A549 (cell line): ENCODE measurements at regions not wholly inside any gene's neighbourhood (a gene's known extent, or its start where the extent isn't known, plus 50 kb on each side); places are given as distances from the start of the nearest gene placed in this dataset.

ENCODE experiments used
- ATAC-seq, 2 experiments: fragments of 200-7000 bp in 1 of 2; fragments of >200 bp in 1 of 2; cut with Nextera tagmentation in 1 of 2; cut with Tn5 transposase in 1 of 2; 3 replicates each; pipeline versions ENCODE4 v1.8.0 to v1.9.1; 2018 to 2020; ENCODE audit warnings: mild to moderate bottlenecking in 1 of 2, moderate library complexity in 1 of 2
- CTCF ChIA-PET: fragments of 300-600 bp; sonication (Branson Sonifier 250); formaldehyde crosslinking; extraction: SDS; loops from one replicate; lab custom pipeline; 2021; ENCODE audit warnings: antibody characterized with exemption, inconsistent platforms; lab: Yijun Ruan, JAX
- POLR2A ChIA-PET: fragments of 350-600 bp; formaldehyde crosslinking; extraction: SDS; loops from one replicate; lab custom pipeline; 2021; ENCODE audit warnings: antibody characterized with exemption, inconsistent platforms; lab: Yijun Ruan, JAX
- DNase-seq, 2 experiments: peaks; one replicate each; pipeline versions ENCODE4 v3.0.0 to v3.0.0-alpha.2; 2011 to 2016; ENCODE audit warnings: low read depth in 1 of 2, low spot score in 1 of 2
- FAIRE-seq: peaks from 2 replicates; lab custom pipeline; 2011; peaks lifted over from hg19 to GRCh38; lab: Jason Lieb, UNC
- H3K27ac ChIP-seq, 2 experiments: fragments of >200 bp; sonication (Bioruptor Twin); formaldehyde crosslinking; 3 replicates each; pipeline ENCODE4 v1.5.1; 2016 to 2017
- H3K4me1 ChIP-seq: fragments of >200 bp; sonication (Bioruptor Twin); formaldehyde crosslinking; 3 replicates; pipeline ENCODE4 v1.6.1; 2016
- H3K4me2 ChIP-seq: fragments of >200 bp; sonication (Bioruptor Twin); formaldehyde crosslinking; 3 replicates; pipeline ENCODE4 v1.6.1; 2016
- H3K4me3 ChIP-seq: fragments of >200 bp; sonication (Bioruptor Twin); formaldehyde crosslinking; 3 replicates; pipeline ENCODE4 v1.5.1; 2016
- H3K9me3 ChIP-seq: fragments of >200 bp; sonication (Bioruptor Twin); formaldehyde crosslinking; 3 replicates; pipeline ENCODE4 v1.6.1; 2016
- ATOH8 ChIP-seq: fragments of 250-450 bp; sonication (Bioruptor Pico); IDR thresholded peaks from 2 replicates; pipeline ENCODE4 v1.5.0; 2020; ENCODE audit warnings: low read depth, mild to moderate bottlenecking, moderate library complexity
- CBX8 ChIP-seq: fragments of 200-600 bp; sonication (generic); IDR thresholded peaks from 2 replicates; pipeline ENCODE4 v1.6.1; 2016
- CEBPB ChIP-seq, 2 experiments: fragments of >200 bp in 1 of 2; sonication (Bioruptor Twin) in 1 of 2; formaldehyde crosslinking in 1 of 2; IDR thresholded peaks; 2 replicates each; pipeline ENCODE4 v1.6.1; 2012 to 2016
- CHD2 ChIP-seq: fragments of 150-350 bp; IDR thresholded peaks from 2 replicates; pipeline ENCODE4 v1.6.1; 2014; ENCODE audit warnings: low read length; ENCODE audit not compliant: partially characterized antibody
- CTCF ChIP-seq: fragments of >200 bp; sonication (Bioruptor Twin); formaldehyde crosslinking; IDR thresholded peaks from 3 replicates; pipeline ENCODE4 v1.5.1; 2016
- ELK1 ChIP-seq: fragments of 150-350 bp; IDR thresholded peaks from 2 replicates; pipeline ENCODE4 v1.6.1; 2014; ENCODE audit warnings: low read depth, mild to moderate bottlenecking, low read length
- ESRRA ChIP-seq: fragments of 150-350 bp; IDR thresholded peaks from 2 replicates; pipeline ENCODE4 v1.6.1; 2014; ENCODE audit warnings: mild to moderate bottlenecking, low read length, borderline replicate concordance
- FOXS1 ChIP-seq: fragments of 250-450 bp; sonication (Bioruptor Pico); IDR thresholded peaks from 2 replicates; pipeline ENCODE4 v1.5.0; 2020; ENCODE audit warnings: mild to moderate bottlenecking, moderate library complexity
- GATA3 ChIP-seq: IDR thresholded peaks from 2 replicates; pipeline ENCODE4 v1.6.1; 2012; ENCODE audit warnings: borderline replicate concordance
- HES2 ChIP-seq: fragments of >200 bp; sonication (Bioruptor Twin); formaldehyde crosslinking; IDR thresholded peaks from 2 replicates; pipeline ENCODE4 v1.6.1; 2016
- HOXB5 ChIP-seq: fragments of 250-450 bp; sonication (Bioruptor Pico); IDR thresholded peaks from 2 replicates; pipeline ENCODE4 v1.5.0; 2020; ENCODE audit warnings: mild to moderate bottlenecking, moderate library complexity
- JUNB ChIP-seq: fragments of >200 bp; sonication (Bioruptor Twin); formaldehyde crosslinking; IDR thresholded peaks from 2 replicates; pipeline ENCODE4 v1.6.1; 2016
- KDM1A ChIP-seq: fragments of 200-600 bp; sonication (generic); IDR thresholded peaks from 2 replicates; pipeline ENCODE4 v1.6.1; 2016; ENCODE audit warnings: low read depth, mild to moderate bottlenecking
- MAFK ChIP-seq: fragments of 450-650 bp; IDR thresholded peaks from 2 replicates; pipeline ENCODE4 v1.6.1; 2014; ENCODE audit not compliant: partially characterized antibody
- NR3C1 ChIP-seq: fragments of >200 bp; sonication (Bioruptor Twin); formaldehyde crosslinking; IDR thresholded peaks from 3 replicates; pipeline ENCODE4 v1.6.1; 2017
- PBX3 ChIP-seq: IDR thresholded peaks from 2 replicates; pipeline ENCODE4 v1.6.1; 2012
- RAD21 ChIP-seq, 2 experiments: fragments of >200 bp in 1 of 2; sonication (Bioruptor Twin) in 1 of 2; formaldehyde crosslinking in 1 of 2; IDR thresholded peaks in 1 of 2; conservative IDR thresholded peaks in 1 of 2; 2 replicates in 1 of 2; 3 replicates in 1 of 2; pipeline ENCODE4 v1.6.1; 2012 to 2018; ENCODE audit warnings: inconsistent platforms in 1 of 2
- RCOR1 ChIP-seq: fragments of 150-350 bp; IDR thresholded peaks from 2 replicates; pipeline ENCODE4 v1.6.1; 2014; ENCODE audit warnings: antibody characterized with exemption, low read length, low read depth
- RNF2 ChIP-seq: fragments of 200-600 bp; sonication (generic); IDR thresholded peaks from 2 replicates; pipeline ENCODE4 v1.6.1; 2016; ENCODE audit warnings: low read depth, mild to moderate bottlenecking, antibody characterized with exemption, moderate library complexity, borderline replicate concordance
- SMC3 ChIP-seq: fragments of >200 bp; sonication (Bioruptor Twin); formaldehyde crosslinking; IDR thresholded peaks from 3 replicates; pipeline ENCODE4 v1.6.1; 2018; ENCODE audit warnings: inconsistent platforms
- TFCP2L1 ChIP-seq: fragments of 250-450 bp; sonication (Bioruptor Pico); IDR thresholded peaks from 2 replicates; pipeline ENCODE4 v1.5.0; 2021; ENCODE audit warnings: mild to moderate bottlenecking
- TP53 ChIP-seq: fragments of 250-450 bp; sonication (Bioruptor Pico); IDR thresholded peaks from 2 replicates; pipeline ENCODE4 v1.5.0; 2021; ENCODE audit warnings: mild to moderate bottlenecking, moderate library complexity
- ZFP36 ChIP-seq: fragments of 450-650 bp; IDR thresholded peaks from 2 replicates; pipeline ENCODE4 v1.6.1; 2014; ENCODE audit warnings: borderline replicate concordance; ENCODE audit not compliant: partially characterized antibody
- ZSCAN20 ChIP-seq: fragments of 250-450 bp; sonication (Bioruptor Pico); IDR thresholded peaks from 2 replicates; pipeline ENCODE4 v1.8.0; 2022; ENCODE audit warnings: mild to moderate bottlenecking, moderate library complexity
- WGBS: methylation state at CpG from one replicate; pipeline ENCODE4 v1.1.6; 2017; ENCODE audit errors: missing lambda C conversion rate; 5-methylcytosine and 5-hydroxymethylcytosine counted together
- TF ChIP-seq, protein P1 (sequence below): fragments of 250-450 bp; sonication (Bioruptor Pico); IDR thresholded peaks from 2 replicates; pipeline ENCODE4 v1.5.0; 2021; ENCODE audit warnings: mild to moderate bottlenecking, moderate library complexity, borderline replicate concordance
- TF ChIP-seq, protein P2 (sequence below): IDR thresholded peaks from 2 replicates; pipeline ENCODE4 v1.6.1; 2012; ENCODE audit warnings: low read depth, borderline replicate concordance

DNA sequence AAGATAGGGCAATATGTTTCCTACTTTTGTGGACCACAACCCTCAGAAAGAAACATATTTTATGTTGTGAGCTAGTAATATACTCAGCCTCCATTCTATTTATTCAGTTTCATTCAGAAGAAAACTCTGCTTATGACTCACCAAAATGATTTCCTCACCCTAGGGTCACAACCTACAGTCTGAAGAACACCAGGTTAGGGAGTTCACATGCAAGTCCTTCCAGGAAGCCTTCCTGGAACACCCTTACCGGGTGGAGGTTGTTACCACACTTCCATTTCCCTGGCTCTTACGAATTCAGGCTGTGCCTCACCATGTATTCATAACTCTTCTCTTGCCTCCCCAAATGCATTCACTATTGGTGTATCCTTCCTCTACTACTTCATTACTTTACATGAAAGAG is 228.0 kb upstream of the ADAMTS9 start:
- ChIA-PET POLR2A (no interaction called here), CTCF (no interaction called here)
- Histone ChIP-seq H3K4me1 (no peaks in the 10 kb centered on the region), H3K9me3 (no peaks in the 10 kb centered on the region), H3K27ac (no peak overlapping the region), H3K4me2 (no peak overlapping the region), H3K4me3 (no peak overlapping the region)
- FAIRE-seq, result no peak
- no peak for ATAC-seq
- no peak for TF ChIP-seq ATOH8
- TF ChIP-seq, protein P1, sequence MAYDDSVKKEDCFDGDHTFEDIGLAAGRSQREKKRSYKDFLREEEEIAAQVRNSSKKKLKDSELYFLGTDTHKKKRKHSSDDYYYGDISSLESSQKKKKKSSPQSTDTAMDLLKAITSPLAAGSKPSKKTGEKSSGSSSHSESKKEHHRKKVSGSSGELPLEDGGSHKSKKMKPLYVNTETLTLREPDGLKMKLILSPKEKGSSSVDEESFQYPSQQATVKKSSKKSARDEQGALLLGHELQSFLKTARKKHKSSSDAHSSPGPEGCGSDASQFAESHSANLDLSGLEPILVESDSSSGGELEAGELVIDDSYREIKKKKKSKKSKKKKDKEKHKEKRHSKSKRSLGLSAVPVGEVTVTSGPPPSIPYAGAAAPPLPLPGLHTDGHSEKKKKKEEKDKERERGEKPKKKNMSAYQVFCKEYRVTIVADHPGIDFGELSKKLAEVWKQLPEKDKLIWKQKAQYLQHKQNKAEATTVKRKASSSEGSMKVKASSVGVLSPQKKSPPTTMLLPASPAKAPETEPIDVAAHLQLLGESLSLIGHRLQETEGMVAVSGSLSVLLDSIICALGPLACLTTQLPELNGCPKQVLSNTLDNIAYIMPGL, result no peak
- no peak for TF ChIP-seq PBX3
- TF ChIP-seq RAD21 (conservative IDR thresholded peaks at IDR 0.05 in 1 of 2, IDR thresholded peaks at IDR 0.05 in 1 of 2), result no peak
- no peak for TF ChIP-seq NR3C1
- TF ChIP-seq HOXB5 (CRISPR knock-in tag), result no peak
- TF ChIP-seq CEBPB (IDR thresholded peaks at IDR 0.05), result no peak
- no peak for TF ChIP-seq JUNB
- no peak for TF ChIP-seq ESRRA
- TF ChIP-seq RCOR1, result no peak
- TF ChIP-seq SMC3, result no peak
- no peak for TF ChIP-seq CTCF
- TF ChIP-seq ZFP36, result no peak
- TF ChIP-seq ELK1, result no peak
- TF ChIP-seq ZSCAN20 (CRISPR knock-in tag), result no peak
- no peak for DNase-seq
- 0% methylated on average over 2 of the region's 2 CpGs for WGBS

GRCh38 chr3:64913515-64913914 is 225.7 kb upstream of the ADAMTS9 start:
- DNase-seq (no peak), ATAC-seq (no peak), FAIRE-seq (no peak)
- CTCF ChIA-PET, result no interaction called here
- no peak overlapping the region for H3K4me2 ChIP-seq
- WGBS, result 9% methylated on average over 4 of the region's 4 CpGs
- no peaks in the 10 kb centered on the region for H3K4me1 ChIP-seq
- POLR2A ChIA-PET, result no interaction called here
- H3K4me3 ChIP-seq, result no peak overlapping the region
- no peaks in the 10 kb centered on the region for H3K9me3 ChIP-seq
- H3K27ac ChIP-seq, result no peak overlapping the region
- TF ChIP-seq ATOH8 (no peak), KDM1A (no peak), CHD2 (no peak), MAFK (no peak), TFCP2L1 (CRISPR knock-in tag) (no peak), GATA3 (no peak), RNF2 (no peak), CBX8 (no peak), HES2 (no peak), FOXS1 (CRISPR knock-in tag) (no peak), TP53 (CRISPR knock-in tag) (no peak)
- TF ChIP-seq, protein P2, sequence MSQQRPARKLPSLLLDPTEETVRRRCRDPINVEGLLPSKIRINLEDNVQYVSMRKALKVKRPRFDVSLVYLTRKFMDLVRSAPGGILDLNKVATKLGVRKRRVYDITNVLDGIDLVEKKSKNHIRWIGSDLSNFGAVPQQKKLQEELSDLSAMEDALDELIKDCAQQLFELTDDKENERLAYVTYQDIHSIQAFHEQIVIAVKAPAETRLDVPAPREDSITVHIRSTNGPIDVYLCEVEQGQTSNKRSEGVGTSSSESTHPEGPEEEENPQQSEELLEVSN, result no peak
- TF ChIP-seq, protein P1, result no peak
